GM12892 (cell line): ENCODE measurements at regions not wholly inside any gene's neighbourhood (a gene's known extent, or its start where the extent isn't known, plus 50 kb on each side); places are given as distances from the start of the nearest gene placed in this dataset.

Source experiments
- POLR2A ChIP-seq: IDR thresholded peaks from 2 replicates; pipeline ENCODE4 v1.6.1; 2011; ENCODE audit warnings: low read depth, low read length, control low read depth
- POLR2AphosphoS5 ChIP-seq: IDR thresholded peaks from 2 replicates; pipeline ENCODE4 v1.6.1; 2011; ENCODE audit warnings: low read depth, low read length, control low read depth
- TAF1 ChIP-seq: IDR thresholded peaks from 2 replicates; pipeline ENCODE4 v1.6.1; 2011; ENCODE audit warnings: low read depth, mild to moderate bottlenecking, control low read depth, low read length, borderline replicate concordance

DNA sequence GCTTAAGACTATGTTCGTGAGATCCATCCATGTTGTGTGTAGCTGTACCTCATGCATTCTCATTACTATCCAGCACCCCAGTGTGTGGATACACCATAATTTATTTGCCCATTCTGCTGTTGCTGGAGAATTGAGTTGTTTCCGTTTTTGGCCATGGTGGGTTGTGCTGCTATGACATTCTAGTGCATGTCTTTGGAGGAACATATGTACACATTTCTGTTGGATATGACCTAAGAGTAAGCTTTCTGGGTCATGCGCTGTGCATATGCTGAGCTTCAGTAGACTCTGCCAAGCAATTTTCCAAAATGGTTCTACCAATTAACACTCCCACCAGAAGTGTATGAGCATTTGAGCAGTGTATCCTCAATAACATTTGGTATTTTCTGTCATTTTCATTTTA, 316.6 kb downstream of the MIAT start:
- TF ChIP-seq POLR2A = no peak
- no peak for TF ChIP-seq TAF1
- TF ChIP-seq POLR2AphosphoS5 = no peak
